ENCODE measurements at regions not wholly inside any gene's neighbourhood (a gene's known extent, or its start where the extent isn't known, plus 50 kb on each side); places are given as distances from the start of the nearest gene placed in this dataset.

DNA sequence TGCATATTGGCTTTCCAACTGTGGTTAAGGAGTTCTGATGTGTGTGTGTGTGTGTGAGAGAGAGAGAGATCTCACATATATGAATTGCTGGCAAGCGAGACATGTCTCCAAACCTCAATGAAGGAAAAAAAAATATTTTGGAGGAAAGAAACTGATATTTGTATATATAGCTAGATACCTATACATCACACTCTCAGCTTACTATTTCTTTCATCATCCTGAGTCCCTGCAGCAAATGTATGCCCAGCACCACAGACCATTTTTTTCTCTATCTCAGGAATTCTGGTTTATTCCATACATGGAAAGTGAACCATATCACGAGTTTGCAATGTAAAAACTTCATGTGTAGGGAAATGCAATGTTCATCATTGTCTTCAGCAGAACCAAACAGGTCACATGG is 68.9 kb downstream of the MTERF1 start:
- no peak overlapping the region for H3K4me3 Mint-ChIP-seq
- DNase-seq, result no peak
- H3K36me3 Mint-ChIP-seq (ENCODE audit: insufficient read depth), result peaks cover 4% of the 10 kb centered on the region
- no peak for ATAC-seq
- H3K4me1 Mint-ChIP-seq (ENCODE audit: low read depth), result no peaks in the 10 kb centered on the region
- H3K9me3 Mint-ChIP-seq, result peaks cover 10% of the 10 kb centered on the region
- no peaks in the 10 kb centered on the region for H3K27me3 Mint-ChIP-seq (ENCODE audit: low read depth)

DNA sequence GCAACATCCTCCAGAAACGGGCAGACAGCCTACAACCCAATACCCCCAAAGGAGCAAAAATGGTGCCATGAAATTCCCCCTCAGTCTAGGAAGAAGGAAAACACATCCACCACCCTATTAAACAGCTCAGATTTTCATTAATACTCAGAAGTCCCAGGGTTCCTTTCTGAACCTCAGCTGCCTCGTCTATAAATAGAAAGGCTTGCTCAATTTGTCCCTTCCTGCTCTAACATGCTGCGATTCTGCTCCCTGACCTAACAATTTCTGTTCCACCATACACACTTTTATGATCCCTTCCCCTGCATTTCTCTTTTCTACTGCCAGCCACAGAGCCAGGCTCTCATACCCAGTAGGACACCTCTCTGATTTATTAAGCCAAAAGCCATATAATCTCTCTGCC is 68.1 kb downstream of the MTERF1 start:
- no peak overlapping the region for H3K4me3 Mint-ChIP-seq
- DNase-seq, result no peak
- no peaks in the 10 kb centered on the region for H3K4me1 Mint-ChIP-seq (ENCODE audit: low read depth)
- ATAC-seq, result no peak
- H3K36me3 Mint-ChIP-seq (ENCODE audit: insufficient read depth), result peaks cover 4% of the 10 kb centered on the region
- peaks cover 13% of the 10 kb centered on the region for H3K9me3 Mint-ChIP-seq
- no peaks in the 10 kb centered on the region for H3K27me3 Mint-ChIP-seq (ENCODE audit: low read depth)

DNA sequence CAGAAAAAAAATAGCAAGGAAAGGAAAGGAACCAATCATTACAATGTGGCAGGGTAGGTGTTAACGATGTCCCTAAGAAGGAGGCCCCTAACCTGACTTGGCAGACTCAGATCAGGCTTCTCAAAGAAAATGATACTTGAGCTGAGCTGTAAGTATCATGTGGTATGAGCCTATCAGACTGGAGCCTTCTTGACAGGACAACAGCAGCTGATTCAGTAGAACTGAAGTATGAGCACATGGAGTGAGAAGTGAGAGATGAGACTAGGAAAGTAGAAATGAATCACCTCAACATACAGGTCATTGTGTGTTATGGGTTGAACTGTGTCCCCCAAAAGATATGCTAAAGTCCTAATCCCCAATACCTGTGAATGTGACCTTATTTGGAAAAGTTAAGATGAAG is 66.3 kb downstream of the MTERF1 start:
- DNase-seq (no peak), ATAC-seq (peak in 1 of 2 donors; percentile 48)
- no peaks in the 10 kb centered on the region for H3K4me1 Mint-ChIP-seq (ENCODE audit: low read depth)
- H3K36me3 Mint-ChIP-seq (ENCODE audit: insufficient read depth), result peaks cover 4% of the 10 kb centered on the region
- no peak overlapping the region for H3K4me3 Mint-ChIP-seq
- H3K27me3 Mint-ChIP-seq (ENCODE audit: low read depth), result no peaks in the 10 kb centered on the region
- H3K9me3 Mint-ChIP-seq, result peaks cover 15% of the 10 kb centered on the region
